NCI-H1092 (cell line): ENCODE measurements at regions not wholly inside any gene's neighbourhood (a gene's known extent, or its start where the extent isn't known, plus 50 kb on each side); places are given as distances from the start of the nearest gene placed in this dataset.

Source experiments
- DNase-seq: peaks from one replicate; lab custom pipeline; 2025; lab: John Stamatoyannopoulos, UW

DNA sequence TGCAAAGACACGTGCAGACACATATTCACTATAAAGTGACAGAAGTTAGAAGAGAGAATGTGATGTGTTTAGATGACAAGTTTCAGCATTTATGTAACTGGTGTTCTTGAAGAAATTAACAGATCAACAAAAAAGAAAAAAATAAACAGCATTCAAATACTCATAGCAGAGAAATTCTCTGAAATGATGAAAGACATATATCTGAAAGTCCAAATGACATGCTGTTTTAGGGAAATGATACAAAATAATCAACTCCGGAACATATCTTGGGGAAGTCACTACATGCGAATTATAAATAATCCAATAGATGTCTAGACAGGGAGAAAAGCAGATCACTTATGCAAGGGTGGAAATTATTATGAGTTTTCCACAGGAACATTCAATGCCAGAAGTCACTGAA lies 146.0 kb downstream of the SPANXN4 start:
- DNase-seq: no peak

GRCh38 chrX:143165778-143166177 lies 140.1 kb downstream of the SPANXN4 start:
- no peak for DNase-seq

DNA sequence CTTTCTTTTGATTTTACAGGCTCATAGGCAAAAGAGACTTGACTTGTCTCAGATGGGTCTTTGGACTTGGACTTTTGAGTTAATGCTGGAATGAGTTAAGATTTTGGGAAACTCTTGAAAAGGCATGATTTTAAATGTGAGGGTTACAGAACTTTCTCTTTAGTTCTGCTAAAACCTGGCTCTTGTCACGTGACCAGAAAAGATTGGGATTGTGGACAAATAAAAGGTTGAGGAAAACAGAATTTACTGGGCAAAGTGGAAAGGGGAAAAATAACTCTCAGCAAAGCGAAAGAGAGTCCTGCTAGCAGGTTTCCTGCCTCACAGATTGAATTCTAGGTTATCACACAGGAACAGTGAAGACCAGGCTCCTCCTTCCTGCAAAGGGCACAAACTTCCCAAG lies 114.0 kb downstream of the SPANXN4 start:
- DNase-seq: no peak

DNA sequence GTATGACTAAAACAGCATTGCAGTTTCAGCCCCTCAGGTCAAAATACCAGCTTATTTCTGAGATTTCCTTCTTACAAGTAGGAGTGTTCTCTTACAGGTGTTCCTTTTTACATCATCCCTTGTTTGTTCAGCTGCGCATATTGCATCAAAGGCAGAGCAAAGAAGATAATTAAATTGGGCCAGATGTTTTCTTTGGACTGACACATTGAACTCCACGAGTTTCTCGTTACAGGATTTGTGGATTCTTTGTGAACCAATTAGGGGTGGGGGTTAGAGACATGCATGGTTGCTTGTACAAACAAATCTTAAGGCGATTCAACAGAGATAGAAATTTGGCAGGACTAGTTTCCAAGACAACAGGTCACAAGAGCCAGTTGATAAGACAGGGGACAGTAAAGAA lies 95.7 kb downstream of the SPANXN4 start:
- peak; percentile 90 for DNase-seq

DNA sequence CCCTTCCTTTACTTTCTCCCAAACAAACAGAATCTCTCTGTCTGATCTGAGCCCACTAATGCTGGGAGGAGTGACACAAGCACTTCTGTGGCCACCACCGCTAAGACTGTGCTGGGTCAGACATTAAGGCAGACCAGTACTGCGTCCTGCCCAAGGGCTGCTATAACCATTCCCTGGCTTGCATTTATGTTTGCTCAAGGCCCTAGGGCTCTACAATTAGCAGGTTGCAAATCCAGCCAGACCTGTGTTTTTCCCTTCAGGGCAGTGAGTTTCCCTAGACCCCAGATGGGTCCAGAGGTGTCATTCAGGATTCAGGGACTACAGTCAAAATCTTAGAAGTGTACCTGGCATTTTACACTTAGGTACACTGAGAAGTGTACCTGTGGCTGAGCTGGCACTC lies 89.7 kb downstream of the SPANXN4 start:
- no peak for DNase-seq

- DNase-seq: no peak
Measured at GRCh38 chrX:143095816-143096215, 70.1 kb downstream of the SPANXN4 start.

- no peak for DNase-seq
Measured at GRCh38 chrX:143095321-143095720, 69.6 kb downstream of the SPANXN4 start.

- DNase-seq: no peak
Measured at GRCh38 chrX:143094417-143095023, 68.8 kb downstream of the SPANXN4 start.
